Hepatocyte (in vitro differentiated cells): ENCODE measurements at regions not wholly inside any gene's neighbourhood (a gene's known extent, or its start where the extent isn't known, plus 50 kb on each side); places are given as distances from the start of the nearest gene placed in this dataset.

Experiments
- CTCF ChIP-seq: fragments of 200-600 bp; sonication (generic); IDR thresholded peaks from 2 replicates; pipeline ENCODE4 v1.5.1; 2016; ENCODE audit warnings: antibody characterized with exemption, mild to moderate bottlenecking; ENCODE audit not compliant: poor library complexity
- EZH2 ChIP-seq: fragments of 200-600 bp; sonication (generic); IDR thresholded peaks from 2 replicates; pipeline ENCODE4 v1.6.1; 2016; ENCODE audit warnings: antibody characterized with exemption, mild to moderate bottlenecking, borderline replicate concordance

- TF ChIP-seq CTCF (no peak), EZH2 (no peak)
Observed at GRCh38 chr2:163259489-163259888, 420.9 kb upstream of the KCNH7 start.
